ENCODE measurements at regions not wholly inside any gene's neighbourhood (a gene's known extent, or its start where the extent isn't known, plus 50 kb on each side); places are given as distances from the start of the nearest gene placed in this dataset.

DNA sequence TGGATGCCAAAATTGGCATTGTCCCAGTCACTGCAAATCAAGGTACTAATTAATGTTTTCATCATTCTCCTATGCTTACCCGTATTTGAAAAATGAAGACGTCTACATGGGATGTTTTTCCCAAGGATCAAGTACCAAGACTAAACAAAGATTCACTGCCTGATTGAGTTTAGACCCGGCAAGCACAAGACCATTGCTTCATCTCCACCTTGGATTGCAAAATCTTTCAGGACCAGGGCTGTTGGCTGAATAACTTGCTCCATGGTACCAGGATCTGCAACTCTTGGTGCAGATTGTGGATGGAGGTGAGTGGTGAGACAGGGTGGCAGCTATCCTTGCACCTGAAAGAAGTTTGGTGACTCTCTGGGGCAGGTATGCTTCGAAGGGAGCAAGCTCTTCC, 122.5 kb upstream of the ETS2 start:
- H3K4me3 ChIP-seq (ENCODE audit: low read depth, low read length), result no peak overlapping the region
- TF ChIP-seq CTCF (IDR thresholded peaks at IDR 0.05; ENCODE audit: low read depth, low read length, missing control alignments), result no peak
- in situ Hi-C loops (cut with HindIII; ENCODE audit: low sequenced_read_pairs), result no loop called here
- no peak for DNase-seq (ENCODE audit: low read depth)

DNA sequence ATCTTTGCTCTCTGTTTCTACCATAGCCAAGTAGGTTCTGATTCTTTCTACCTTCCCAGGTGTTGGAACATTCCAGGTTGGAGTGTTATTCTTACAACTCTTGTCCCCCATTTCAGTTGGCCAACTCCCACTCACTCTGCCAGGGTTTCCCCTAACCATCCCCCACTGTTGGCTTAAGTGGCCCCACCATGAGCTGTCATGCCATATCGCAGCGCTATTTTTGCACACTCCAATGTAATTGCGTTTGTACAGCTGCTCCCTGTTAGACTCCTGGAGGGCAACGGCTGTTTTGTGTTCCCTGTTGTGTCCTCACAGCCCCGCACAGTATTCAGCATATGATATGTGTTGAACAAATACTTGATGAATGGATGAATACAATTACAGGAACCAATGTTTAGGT, 117.7 kb upstream of the ETS2 start:
- DNase-seq (ENCODE audit: low read depth), result no peak
- H3K4me3 ChIP-seq (ENCODE audit: low read depth, low read length), result no peak overlapping the region
- TF ChIP-seq CTCF (IDR thresholded peaks at IDR 0.05; ENCODE audit: low read depth, low read length, missing control alignments), result no peak
- in situ Hi-C loops (cut with HindIII; ENCODE audit: low sequenced_read_pairs), result no loop called here

DNA sequence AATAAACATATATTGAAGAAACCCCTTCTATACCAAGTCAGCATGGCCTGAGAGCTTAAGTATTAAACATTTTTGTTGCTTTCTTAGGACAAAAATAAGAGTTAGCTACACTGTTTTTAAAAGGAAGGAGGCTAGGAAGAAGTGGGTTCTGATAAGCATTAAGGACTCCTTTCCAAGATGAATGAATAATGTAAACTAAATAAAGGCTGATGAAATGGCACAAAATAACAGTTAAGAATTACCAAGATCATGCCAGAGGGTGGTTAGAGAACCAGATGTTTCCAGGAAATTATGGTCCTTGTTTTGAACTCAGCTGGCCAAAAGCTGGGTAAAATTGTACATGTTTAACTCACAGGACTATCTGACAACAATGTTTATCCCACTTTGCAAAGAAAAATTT, 114.1 kb upstream of the ETS2 start:
- no peak for TF ChIP-seq CTCF (IDR thresholded peaks at IDR 0.05; ENCODE audit: low read depth, low read length, missing control alignments)
- no peak overlapping the region for H3K4me3 ChIP-seq (ENCODE audit: low read depth, low read length)
- in situ Hi-C loops (cut with HindIII; ENCODE audit: low sequenced_read_pairs), result no loop called here
- no peak for DNase-seq (ENCODE audit: low read depth)

DNA sequence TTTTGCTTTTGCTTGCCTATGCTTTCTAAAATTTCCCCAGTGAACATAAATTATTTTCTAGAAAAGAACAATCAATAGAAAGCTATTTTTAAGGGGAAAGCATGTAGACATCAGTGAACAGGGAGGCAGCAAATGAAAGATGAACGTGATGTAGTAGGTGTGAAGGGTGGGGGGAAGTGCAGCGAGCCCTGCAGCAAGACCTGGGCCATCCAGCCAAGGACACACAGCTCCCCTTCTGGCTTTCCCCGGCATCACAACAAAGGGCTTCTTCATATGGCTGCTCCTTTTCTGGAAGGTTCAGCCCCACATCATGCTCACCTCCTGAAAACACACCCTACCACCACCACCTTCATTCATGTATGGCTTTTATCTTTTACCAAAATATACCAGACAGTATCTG, 109.2 kb upstream of the ETS2 start:
- DNase-seq (ENCODE audit: low read depth), result no peak
- in situ Hi-C loops (cut with HindIII; ENCODE audit: low sequenced_read_pairs), result no loop called here
- TF ChIP-seq CTCF (IDR thresholded peaks at IDR 0.05; ENCODE audit: low read depth, low read length, missing control alignments), result no peak
- H3K4me3 ChIP-seq (ENCODE audit: low read depth, low read length), result no peak overlapping the region

DNA sequence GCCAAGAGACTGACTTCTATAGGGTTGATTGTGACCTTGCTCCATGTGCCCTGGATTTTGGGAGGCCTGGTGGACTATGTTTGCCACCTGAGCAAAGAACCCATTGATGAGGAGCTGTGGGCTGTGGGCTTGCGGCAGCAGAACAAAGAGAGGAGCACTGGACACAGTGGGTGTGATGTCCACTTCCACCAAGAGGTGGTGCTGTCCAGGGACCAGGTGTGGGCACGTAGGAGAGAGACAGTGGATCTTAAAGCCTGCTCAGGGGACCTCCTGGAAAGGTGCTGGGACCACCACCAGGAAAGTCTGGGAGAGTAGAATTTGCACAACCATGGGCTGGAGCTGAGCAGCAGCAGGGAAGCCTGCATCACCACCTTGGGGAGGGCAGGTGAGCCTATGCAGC, 106.7 kb upstream of the ETS2 start:
- in situ Hi-C loops (cut with HindIII; ENCODE audit: low sequenced_read_pairs), result no loop called here
- TF ChIP-seq CTCF (IDR thresholded peaks at IDR 0.05; ENCODE audit: low read depth, low read length, missing control alignments), result peak; percentile 17
- H3K4me3 ChIP-seq (ENCODE audit: low read depth, low read length), result no peak overlapping the region
- DNase-seq (ENCODE audit: low read depth), result no peak

GRCh38 chr21:38702196-38702595, 103.5 kb upstream of the ETS2 start:
- no peak for TF ChIP-seq CTCF (IDR thresholded peaks at IDR 0.05; ENCODE audit: low read depth, low read length, missing control alignments)
- no peak overlapping the region for H3K4me3 ChIP-seq (ENCODE audit: low read depth, low read length)
- no peak for DNase-seq (ENCODE audit: low read depth)
- in situ Hi-C loops (cut with HindIII; ENCODE audit: low sequenced_read_pairs), result no loop called here

DNA sequence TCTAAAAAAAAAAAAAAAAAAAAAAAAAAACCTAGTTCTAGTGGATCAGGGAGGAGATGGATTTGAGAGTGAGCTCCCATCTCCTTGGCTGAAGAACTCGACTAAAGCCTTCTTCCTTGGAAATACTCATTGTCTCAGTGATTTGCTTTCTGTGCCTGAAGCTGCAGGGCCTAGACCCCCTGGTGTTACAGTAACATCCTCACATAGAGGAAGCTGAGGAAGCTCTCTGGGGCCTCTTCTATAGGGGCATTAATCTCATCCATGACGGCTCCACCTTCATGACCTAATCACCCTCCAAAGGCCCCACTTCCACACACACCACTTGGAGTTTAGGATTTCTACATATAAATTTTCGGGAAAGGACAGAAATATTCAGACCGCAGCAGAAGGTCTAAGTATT, 95.9 kb upstream of the ETS2 start:
- DNase-seq (ENCODE audit: low read depth), result no peak
- in situ Hi-C loops (cut with HindIII; ENCODE audit: low sequenced_read_pairs), result no loop called here
- TF ChIP-seq CTCF (IDR thresholded peaks at IDR 0.05; ENCODE audit: low read depth, low read length, missing control alignments), result no peak
- H3K4me3 ChIP-seq (ENCODE audit: low read depth, low read length), result no peak overlapping the region

All from astrocyte of the cerebellum (primary cell).